HepG2 (cell line): ENCODE measurements at regions not wholly inside any gene's neighbourhood (a gene's known extent, or its start where the extent isn't known, plus 50 kb on each side); places are given as distances from the start of the nearest gene placed in this dataset.

Source experiments
- ATAC-seq: fragments of 200-7000 bp; cut with Tn5 transposase; 3 replicates; pipeline ENCODE4 v1.9.1; 2020; ENCODE audit warnings: mild to moderate bottlenecking, moderate library complexity
- BruUV-seq: library from RNA; stranded (reverse); fragments of 400-500 nt; replicated peaks from 2 replicates; lab custom pipeline; 2021; lab: Mats Ljungman, UMichigan
- CTCF ChIA-PET: fragments of 300-600 bp; formaldehyde crosslinking; extraction: SDS; loops from one replicate; lab custom pipeline; 2021; ENCODE audit warnings: low total read pairs, inconsistent platforms, low intra/inter-chr PET ratio; lab: Yijun Ruan, JAX
- POLR2A ChIA-PET: fragments of 350-600 bp; sonication (Branson Sonifier 250); formaldehyde crosslinking; loops from one replicate; lab custom pipeline; 2020; ENCODE audit warnings: antibody characterized with exemption, inconsistent platforms; lab: Yijun Ruan, JAX
- DNase-seq: peaks from one replicate; pipeline ENCODE4 v3.0.0-alpha.2; 2015; ENCODE audit warnings: low spot score
- FAIRE-seq: peaks from 3 replicates; lab custom pipeline; 2011; peaks lifted over from hg19 to GRCh38; lab: Jason Lieb, UNC
- H2AFZ ChIP-seq: one replicate; pipeline ENCODE4 v1.6.1; 2011; ENCODE audit warnings: low read length, inconsistent platforms
- H3K27ac ChIP-seq: fragments of 300-600 bp; 3 replicates; pipeline ENCODE4 v1.8.0; 2011; ENCODE audit warnings: mixed run types, mild to moderate bottlenecking, mixed read lengths, low read length, inconsistent platforms; ENCODE audit not compliant: insufficient read depth; ENCODE audit errors: extremely low read length
- H3K27me3 ChIP-seq, 2 experiments: fragments of 200-600 bp in 1 of 2; 2 replicates in 1 of 2; 3 replicates in 1 of 2; pipeline versions ENCODE4 v1.6.0 to v1.8.0; 2011; ENCODE audit warnings: low read length in 2 of 2, mild to moderate bottlenecking in 2 of 2, moderate library complexity in 2 of 2, inconsistent platforms in 1 of 2; ENCODE audit not compliant: insufficient read depth in 2 of 2, control insufficient read depth in 1 of 2
- H3K36me3 ChIP-seq, 2 experiments: fragments of 200-600 bp in 1 of 2; replicated peaks in 1 of 2; 2 replicates in 1 of 2; 3 replicates in 1 of 2; pipeline versions ENCODE4 v1.5.1 to v1.8.0; 2011; ENCODE audit warnings: low read length in 2 of 2, inconsistent platforms in 1 of 2; ENCODE audit not compliant: insufficient read depth in 2 of 2, control insufficient read depth in 1 of 2
- H3K4me1 ChIP-seq: 2 replicates; pipeline ENCODE4 v1.5.1; 2012; ENCODE audit warnings: low read length, inconsistent platforms; ENCODE audit not compliant: insufficient read depth
- H3K4me2 ChIP-seq: 2 replicates; pipeline ENCODE4 v1.6.0; 2011; ENCODE audit warnings: low read depth, low read length, inconsistent platforms
- H3K4me3 ChIP-seq, 3 experiments: fragments of 200-600 bp in 1 of 3; sonication (generic), shearing (Covaris generic) in 1 of 3; replicated peaks in 1 of 3; 2 replicates each; pipeline ENCODE4 v1.5.1; 2011 to 2016; ENCODE audit warnings: low read length in 3 of 3, inconsistent platforms in 2 of 3, low read depth in 2 of 3, mild to moderate bottlenecking in 2 of 3, control low read depth in 1 of 3, mixed read lengths in 1 of 3; ENCODE audit not compliant: insufficient read depth in 1 of 3
- H3K79me2 ChIP-seq: one replicate; pipeline ENCODE4 v1.6.1; 2011; ENCODE audit warnings: low read length, inconsistent platforms; ENCODE audit not compliant: insufficient read depth
- H3K9ac ChIP-seq: 2 replicates; pipeline ENCODE4 v1.6.0; 2011; ENCODE audit warnings: mild to moderate bottlenecking, low read depth, low read length, inconsistent platforms; ENCODE audit not compliant: insufficient read depth
- H3K9me3 ChIP-seq: 2 replicates; pipeline ENCODE4 v1.5.1; 2012; ENCODE audit warnings: mild to moderate bottlenecking, low read length
- H4K20me1 ChIP-seq: 2 replicates; pipeline ENCODE4 v1.6.0; 2011; ENCODE audit warnings: inconsistent platforms, mild to moderate bottlenecking, low read length, moderate library complexity; ENCODE audit not compliant: insufficient read depth
- EZH2 ChIP-seq: conservative IDR thresholded peaks from 2 replicates; pipeline ENCODE4 v1.6.1; 2012; ENCODE audit warnings: mild to moderate bottlenecking, low read depth, low read length, moderate library complexity
- HDAC1 ChIP-seq: sonication (generic); formaldehyde crosslinking; IDR thresholded peaks from 2 replicates; pipeline ENCODE4 v1.5.1; 2020; ENCODE audit warnings: mild to moderate bottlenecking, missing genetic modification reagents
- KDM5A ChIP-seq: fragments of 200-600 bp; sonication (generic); IDR thresholded peaks from 2 replicates; pipeline ENCODE4 v1.7.0; 2018; ENCODE audit warnings: antibody characterized with exemption, mild to moderate bottlenecking, low read length, borderline replicate concordance
- KLF6 ChIP-seq: IDR thresholded peaks from 2 replicates; pipeline ENCODE4 v1.8.0; 2016; ENCODE audit warnings: missing biosample characterization, missing genetic modification reagents
- MIER3 ChIP-seq: IDR thresholded peaks from 2 replicates; pipeline ENCODE4 v1.6.1; 2016; ENCODE audit warnings: missing compliant biosample characterization, borderline replicate concordance
- SNRNP70 ChIP-seq: fragments of 200-400 bp; formaldehyde crosslinking; IDR thresholded peaks from 2 replicates; pipeline ENCODE4 v1.6.1; 2017; ENCODE audit warnings: mild to moderate bottlenecking, low read depth, low read length, moderate library complexity
- THRA ChIP-seq: sonication (generic); formaldehyde crosslinking; IDR thresholded peaks from 2 replicates; pipeline ENCODE4 v1.4.0; 2020; ENCODE audit warnings: missing genetic modification reagents, borderline replicate concordance
- TRIM22 ChIP-seq: fragments of 450-650 bp; IDR thresholded peaks from 2 replicates; pipeline ENCODE4 v1.6.1; 2017
- ZBTB25 ChIP-seq: IDR thresholded peaks from 2 replicates; pipeline ENCODE4 v1.6.1; 2018; ENCODE audit warnings: missing genetic modification reagents
- ZNF224 ChIP-seq: sonication (generic); formaldehyde crosslinking; IDR thresholded peaks from 2 replicates; pipeline ENCODE4 v1.5.0; 2020; ENCODE audit warnings: mild to moderate bottlenecking, missing genetic modification reagents
- ZNF367 ChIP-seq: sonication (generic); formaldehyde crosslinking; IDR thresholded peaks from 2 replicates; pipeline ENCODE4 v1.4.0; 2020; ENCODE audit warnings: missing genetic modification reagents, borderline replicate concordance
- ZNF567 ChIP-seq: sonication (generic); formaldehyde crosslinking; IDR thresholded peaks from 2 replicates; pipeline ENCODE4 v1.8.1; 2023; ENCODE audit warnings: mild to moderate bottlenecking, missing genetic modification reagents, borderline replicate concordance
- ZNF605 ChIP-seq: sonication (generic); formaldehyde crosslinking; IDR thresholded peaks from 2 replicates; pipeline ENCODE4 v1.8.0; 2022; ENCODE audit warnings: mild to moderate bottlenecking, missing genetic modification reagents
- WGBS: methylation state at CpG from one replicate; pipeline ENCODE4 v1.1.6; 2017; ENCODE audit warnings: low lambda C conversion rate; 5-methylcytosine and 5-hydroxymethylcytosine counted together
- in situ Hi-C: cut with HindIII; loops from 2 replicates; pipeline ENCODE4 v1.10.0; 2017; ENCODE audit warnings: low pct_unique_long_range_greater_than_20kb; ENCODE audit not compliant: extremely low pct_ligation_motif_present
- intact Hi-C: fragments of 100-400 bp; cut with micrococcal nuclease; formaldehyde crosslinking; loops from one replicate; pipeline ENCODE4 v1.10.0; 2022; ENCODE audit not compliant: unreplicated experiment
- TF ChIP-seq, protein P1 (sequence below): sonication (generic); formaldehyde crosslinking; IDR thresholded peaks from 2 replicates; pipeline ENCODE4 v1.4.0; 2020; ENCODE audit warnings: mild to moderate bottlenecking, low read depth, missing genetic modification reagents
- TF ChIP-seq, protein P2 (sequence below): IDR thresholded peaks from 2 replicates; pipeline ENCODE4 v1.6.1; 2012; ENCODE audit warnings: low read length, improper control_type of control experiment

DNA sequence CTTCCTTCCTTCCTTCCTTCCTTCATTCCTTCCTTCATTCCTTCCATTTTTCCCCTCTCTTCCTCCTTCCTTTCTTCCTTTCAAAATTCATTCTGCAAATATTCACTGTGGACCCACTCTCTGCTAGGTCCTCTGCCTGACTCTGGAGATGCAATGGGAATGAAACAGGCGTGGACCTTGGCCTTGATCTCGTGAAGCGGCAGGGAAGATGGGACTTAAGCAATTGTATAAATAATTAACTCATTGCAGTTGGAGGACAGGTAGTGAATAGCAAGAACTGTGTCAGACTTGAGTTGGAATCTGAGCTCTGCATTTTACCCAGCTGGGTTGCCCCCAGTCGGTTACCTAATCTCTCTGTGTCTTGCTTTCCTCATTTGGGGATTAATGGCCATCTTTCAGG is 230.6 kb upstream of the LHX5 start:
- no peak overlapping the region for H3K4me3 ChIP-seq
- peaks cover 5% of the 10 kb centered on the region; the same call in 1 of the 2 replicates for H3K9me3 ChIP-seq
- no peak for FAIRE-seq
- in situ Hi-C loops: no loop called here
- no peak overlapping the region for H3K4me2 ChIP-seq
- ChIA-PET POLR2A (no interaction called here), CTCF (no interaction called here)
- no peak for DNase-seq
- 6% methylated on average over 4 of the region's 4 CpGs for whole genome bisulfite sequencing
- H4K20me1 ChIP-seq: no peaks in the 10 kb centered on the region
- no peak overlapping the region for H3K9ac ChIP-seq
- H2AFZ ChIP-seq: no peak overlapping the region
- H3K27me3 ChIP-seq: no peaks in the 10 kb centered on the region; a peak in 1 of 5 replicates
- peaks cover 15% of the 10 kb centered on the region for H3K4me1 ChIP-seq
- H3K79me2 ChIP-seq: no peaks in the 10 kb centered on the region
- intact Hi-C loops: no loop called here
- no peaks in the 10 kb centered on the region for H3K36me3 ChIP-seq
- no peak for TF ChIP-seq KLF6
- no peak for TF ChIP-seq EZH2
- TF ChIP-seq, protein P1, sequence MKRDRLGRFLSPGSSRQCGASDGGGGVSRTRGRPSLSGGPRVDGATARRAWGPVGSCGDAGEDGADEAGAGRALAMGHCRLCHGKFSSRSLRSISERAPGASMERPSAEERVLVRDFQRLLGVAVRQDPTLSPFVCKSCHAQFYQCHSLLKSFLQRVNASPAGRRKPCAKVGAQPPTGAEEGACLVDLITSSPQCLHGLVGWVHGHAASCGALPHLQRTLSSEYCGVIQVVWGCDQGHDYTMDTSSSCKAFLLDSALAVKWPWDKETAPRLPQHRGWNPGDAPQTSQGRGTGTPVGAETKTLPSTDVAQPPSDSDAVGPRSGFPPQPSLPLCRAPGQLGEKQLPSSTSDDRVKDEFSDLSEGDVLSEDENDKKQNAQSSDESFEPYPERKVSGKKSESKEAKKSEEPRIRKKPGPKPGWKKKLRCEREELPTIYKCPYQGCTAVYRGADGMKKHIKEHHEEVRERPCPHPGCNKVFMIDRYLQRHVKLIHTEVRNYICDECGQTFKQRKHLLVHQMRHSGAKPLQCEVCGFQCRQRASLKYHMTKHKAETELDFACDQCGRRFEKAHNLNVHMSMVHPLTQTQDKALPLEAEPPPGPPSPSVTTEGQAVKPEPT (CRISPR knock-in tag): no peak
- TF ChIP-seq ZNF367 (CRISPR knock-in tag): no peak
- TF ChIP-seq, protein P2, sequence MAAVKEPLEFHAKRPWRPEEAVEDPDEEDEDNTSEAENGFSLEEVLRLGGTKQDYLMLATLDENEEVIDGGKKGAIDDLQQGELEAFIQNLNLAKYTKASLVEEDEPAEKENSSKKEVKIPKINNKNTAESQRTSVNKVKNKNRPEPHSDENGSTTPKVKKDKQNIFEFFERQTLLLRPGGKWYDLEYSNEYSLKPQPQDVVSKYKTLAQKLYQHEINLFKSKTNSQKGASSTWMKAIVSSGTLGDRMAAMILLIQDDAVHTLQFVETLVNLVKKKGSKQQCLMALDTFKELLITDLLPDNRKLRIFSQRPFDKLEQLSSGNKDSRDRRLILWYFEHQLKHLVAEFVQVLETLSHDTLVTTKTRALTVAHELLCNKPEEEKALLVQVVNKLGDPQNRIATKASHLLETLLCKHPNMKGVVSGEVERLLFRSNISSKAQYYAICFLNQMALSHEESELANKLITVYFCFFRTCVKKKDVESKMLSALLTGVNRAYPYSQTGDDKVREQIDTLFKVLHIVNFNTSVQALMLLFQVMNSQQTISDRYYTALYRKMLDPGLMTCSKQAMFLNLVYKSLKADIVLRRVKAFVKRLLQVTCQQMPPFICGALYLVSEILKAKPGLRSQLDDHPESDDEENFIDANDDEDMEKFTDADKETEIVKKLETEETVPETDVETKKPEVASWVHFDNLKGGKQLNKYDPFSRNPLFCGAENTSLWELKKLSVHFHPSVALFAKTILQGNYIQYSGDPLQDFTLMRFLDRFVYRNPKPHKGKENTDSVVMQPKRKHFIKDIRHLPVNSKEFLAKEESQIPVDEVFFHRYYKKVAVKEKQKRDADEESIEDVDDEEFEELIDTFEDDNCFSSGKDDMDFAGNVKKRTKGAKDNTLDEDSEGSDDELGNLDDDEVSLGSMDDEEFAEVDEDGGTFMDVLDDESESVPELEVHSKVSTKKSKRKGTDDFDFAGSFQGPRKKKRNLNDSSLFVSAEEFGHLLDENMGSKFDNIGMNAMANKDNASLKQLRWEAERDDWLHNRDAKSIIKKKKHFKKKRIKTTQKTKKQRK: no peak
- no peak for TF ChIP-seq ZBTB25 (CRISPR knock-in tag)
- no peak for TF ChIP-seq KDM5A
- no peak for TF ChIP-seq TRIM22
- TF ChIP-seq SNRNP70: no peak
- TF ChIP-seq MIER3 (CRISPR knock-in tag): no peak
- no peak for TF ChIP-seq ZNF605 (CRISPR knock-in tag)
- no peak for TF ChIP-seq ZNF567 (CRISPR knock-in tag)
- TF ChIP-seq THRA (CRISPR knock-in tag): no peak
- TF ChIP-seq ZNF224 (CRISPR knock-in tag): no peak
- TF ChIP-seq HDAC1 (CRISPR knock-in tag): no peak
- no TSS peak for BruUV-seq
- ATAC-seq: no peak
- no peak overlapping the region for H3K27ac ChIP-seq
